ENCODE measurements at regions not wholly inside any gene's neighbourhood (a gene's known extent, or its start where the extent isn't known, plus 50 kb on each side); places are given as distances from the start of the nearest gene placed in this dataset.
"Not testable (repeated sequence)": the region's sequence is repeated elsewhere in the genome, so short reads cannot be mapped to it uniquely, and the experiment has no call there.

GRCh38 chr6:86175149-86175548, 532.5 kb upstream of the SYNCRIP start:
- H3K4me1 Mint-ChIP-seq; DNase-seq; intact Hi-C loops (cut with micrococcal nuclease); H3K36me3 ChIP-seq (ENCODE audit: insufficient read depth, low read length); H3K4me3 Mint-ChIP-seq; H3K27ac ChIP-seq (ENCODE audit: low read depth, low read length); H3K4me1 ChIP-seq (ENCODE audit: insufficient read depth, low read length); H3K27ac Mint-ChIP-seq; POLR2A ChIA-PET (ENCODE audit: partially characterized antibody); H3K36me3 Mint-ChIP-seq; CTCF ChIA-PET (ENCODE audit: partially characterized antibody); H3K27me3 Mint-ChIP-seq; H3K9me3 ChIP-seq (ENCODE audit: control insufficient read depth in 1 of 2, low read length in 2 of 2); H3K4me3 ChIP-seq (ENCODE audit: low read length in 2 of 2); H3K9me3 Mint-ChIP-seq; H3K27me3 ChIP-seq (ENCODE audit: insufficient read depth, low read length): not testable (repeated sequence)

DNA sequence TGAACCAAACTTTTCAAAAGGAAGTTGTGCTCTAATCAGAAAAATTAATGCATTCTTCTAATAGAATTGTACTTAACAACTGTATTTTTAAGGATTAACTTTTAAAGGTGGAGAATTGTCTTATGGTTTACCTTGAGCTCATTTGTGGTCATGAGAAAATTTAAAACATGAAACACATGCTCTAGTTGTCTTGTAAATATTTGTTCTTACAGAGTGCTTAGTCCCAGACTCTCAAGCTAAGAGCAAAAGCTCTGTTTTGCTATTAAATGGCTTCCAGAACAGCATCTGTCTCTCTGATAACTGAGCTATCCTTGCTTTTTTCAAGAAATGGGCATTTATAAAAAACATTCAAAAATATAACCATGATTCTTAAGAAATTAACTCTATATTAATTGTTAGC, 512.2 kb upstream of the SYNCRIP start:
- Histone ChIP-seq H3K27me3 (ENCODE audit: insufficient read depth, low read length) (no peaks in the 10 kb centered on the region), H3K9me3 (ENCODE audit: control insufficient read depth in 1 of 2, low read length in 2 of 2) (no peaks in the 10 kb centered on the region), H3K4me3 (ENCODE audit: low read length in 2 of 2) (no peak overlapping the region), H3K27ac (ENCODE audit: low read depth, low read length) (no peak overlapping the region), H3K36me3 (ENCODE audit: insufficient read depth, low read length) (no peaks in the 10 kb centered on the region), H3K4me1 (ENCODE audit: insufficient read depth, low read length) (no peaks in the 10 kb centered on the region)
- intact Hi-C loops (cut with micrococcal nuclease) = no loop called here
- no peak for DNase-seq
- CTCF ChIA-PET (ENCODE audit: partially characterized antibody) = no interaction called here
- H3K4me3 Mint-ChIP-seq = no peak overlapping the region
- no peaks in the 10 kb centered on the region for H3K36me3 Mint-ChIP-seq
- POLR2A ChIA-PET (ENCODE audit: partially characterized antibody) = no interaction called here
- H3K27me3 Mint-ChIP-seq = no peaks in the 10 kb centered on the region
- no peaks in the 10 kb centered on the region for H3K4me1 Mint-ChIP-seq
- peaks cover 0 to 4% (median 1%) of the 10 kb centered on the region in 8 donors for H3K9me3 Mint-ChIP-seq
- no peak overlapping the region for H3K27ac Mint-ChIP-seq

DNA sequence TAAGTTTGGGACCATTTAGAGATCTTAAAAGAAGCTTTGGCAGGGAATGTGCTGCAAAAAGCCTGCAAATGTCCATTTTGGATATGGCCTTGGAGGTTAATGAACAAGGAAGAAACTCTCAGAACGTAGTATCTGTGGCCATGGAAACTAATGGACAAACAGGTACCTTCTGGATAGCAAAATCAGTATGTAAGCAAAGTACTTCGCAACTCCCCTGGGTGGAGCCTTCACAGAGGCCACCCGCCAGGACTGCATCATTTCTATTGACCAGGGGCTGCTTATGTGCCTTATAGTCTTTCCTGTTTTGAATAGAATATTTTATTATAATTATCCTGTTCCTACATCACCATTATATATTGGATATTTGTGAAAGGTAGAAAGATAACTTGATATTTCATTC, 510.8 kb upstream of the SYNCRIP start:
- Histone ChIP-seq H3K4me1 (ENCODE audit: insufficient read depth, low read length) (no peaks in the 10 kb centered on the region), H3K27me3 (ENCODE audit: insufficient read depth, low read length) (no peaks in the 10 kb centered on the region), H3K4me3 (ENCODE audit: low read length in 2 of 2) (no peak overlapping the region), H3K36me3 (ENCODE audit: insufficient read depth, low read length) (no peaks in the 10 kb centered on the region), H3K27ac (ENCODE audit: low read depth, low read length) (no peak overlapping the region), H3K9me3 (ENCODE audit: control insufficient read depth in 1 of 2, low read length in 2 of 2) (no peaks in the 10 kb centered on the region)
- H3K4me1 Mint-ChIP-seq = no peaks in the 10 kb centered on the region
- no peaks in the 10 kb centered on the region for H3K36me3 Mint-ChIP-seq
- ChIA-PET CTCF (ENCODE audit: partially characterized antibody) (no interaction called here), POLR2A (ENCODE audit: partially characterized antibody) (no interaction called here)
- DNase-seq = no peak
- H3K27me3 Mint-ChIP-seq = no peaks in the 10 kb centered on the region
- H3K27ac Mint-ChIP-seq = no peak overlapping the region
- H3K9me3 Mint-ChIP-seq = peaks cover 0 to 6% (median 1%) of the 10 kb centered on the region in 8 donors
- intact Hi-C loops (cut with micrococcal nuclease) = no loop called here
- H3K4me3 Mint-ChIP-seq = no peak overlapping the region

DNA sequence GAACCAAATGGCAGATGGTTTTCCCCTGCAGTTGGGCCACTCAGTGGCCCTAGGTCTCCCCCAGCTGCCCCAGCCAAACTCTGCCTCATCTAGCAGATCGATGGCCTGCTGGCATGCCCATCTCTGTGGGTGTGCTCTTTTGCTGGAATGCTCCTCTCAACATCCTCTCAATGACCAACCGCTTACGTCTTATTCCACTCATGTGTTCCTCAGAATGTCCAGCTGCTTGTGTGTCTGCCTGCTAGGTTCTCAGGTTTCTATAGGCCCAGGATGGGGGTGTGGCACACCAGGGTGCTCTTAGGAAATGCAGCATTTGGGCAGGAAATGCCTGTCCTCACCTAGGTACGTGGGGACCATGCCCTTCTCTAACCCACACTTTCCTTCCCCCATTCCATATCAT, 509.9 kb upstream of the SYNCRIP start:
- Mint-ChIP-seq H3K36me3 (no peaks in the 10 kb centered on the region), H3K9me3 (peaks cover 0 to 6% (median 2%) of the 10 kb centered on the region in 8 donors), H3K4me1 (no peaks in the 10 kb centered on the region), H3K27me3 (no peaks in the 10 kb centered on the region), H3K27ac (no peak overlapping the region), H3K4me3 (no peak overlapping the region)
- ChIA-PET CTCF (ENCODE audit: partially characterized antibody) (no interaction called here), POLR2A (ENCODE audit: partially characterized antibody) (no interaction called here)
- intact Hi-C loops (cut with micrococcal nuclease) = no loop called here
- H3K4me1 ChIP-seq (ENCODE audit: insufficient read depth, low read length) = no peaks in the 10 kb centered on the region
- no peak for DNase-seq
- no peak overlapping the region for H3K4me3 ChIP-seq (ENCODE audit: low read length in 2 of 2)
- H3K27ac ChIP-seq (ENCODE audit: low read depth, low read length) = no peak overlapping the region
- H3K36me3 ChIP-seq (ENCODE audit: insufficient read depth, low read length) = no peaks in the 10 kb centered on the region
- H3K9me3 ChIP-seq (ENCODE audit: control insufficient read depth in 1 of 2, low read length in 2 of 2) = no peaks in the 10 kb centered on the region
- H3K27me3 ChIP-seq (ENCODE audit: insufficient read depth, low read length) = no peaks in the 10 kb centered on the region

- Mint-ChIP-seq H3K27ac (no peak overlapping the region), H3K4me1 (no peaks in the 10 kb centered on the region), H3K36me3 (no peaks in the 10 kb centered on the region), H3K27me3 (no peaks in the 10 kb centered on the region), H3K9me3 (peaks cover 0 to 6% (median 1%) of the 10 kb centered on the region in 8 donors), H3K4me3 (no peak overlapping the region)
- CTCF ChIA-PET (ENCODE audit: partially characterized antibody) = no interaction called here
- no peaks in the 10 kb centered on the region for H3K9me3 ChIP-seq (ENCODE audit: control insufficient read depth in 1 of 2, low read length in 2 of 2)
- no peaks in the 10 kb centered on the region for H3K4me1 ChIP-seq (ENCODE audit: insufficient read depth, low read length)
- POLR2A ChIA-PET (ENCODE audit: partially characterized antibody) = no interaction called here
- intact Hi-C loops (cut with micrococcal nuclease) = no loop called here
- DNase-seq = no peak
- no peak overlapping the region for H3K4me3 ChIP-seq (ENCODE audit: low read length in 2 of 2)
- no peaks in the 10 kb centered on the region for H3K27me3 ChIP-seq (ENCODE audit: insufficient read depth, low read length)
- no peaks in the 10 kb centered on the region for H3K36me3 ChIP-seq (ENCODE audit: insufficient read depth, low read length)
- no peak overlapping the region for H3K27ac ChIP-seq (ENCODE audit: low read depth, low read length)
Observed at GRCh38 chr6:86148586-86148985, 505.9 kb upstream of the SYNCRIP start.

- Mint-ChIP-seq H3K27ac (no peak overlapping the region), H3K27me3 (no peaks in the 10 kb centered on the region), H3K4me1 (no peaks in the 10 kb centered on the region), H3K9me3 (peaks cover 0 to 6% (median 1%) of the 10 kb centered on the region in 8 donors), H3K36me3 (no peaks in the 10 kb centered on the region), H3K4me3 (no peak overlapping the region)
- Histone ChIP-seq H3K27me3 (ENCODE audit: insufficient read depth, low read length) (no peaks in the 10 kb centered on the region), H3K4me1 (ENCODE audit: insufficient read depth, low read length) (no peaks in the 10 kb centered on the region), H3K36me3 (ENCODE audit: insufficient read depth, low read length) (no peaks in the 10 kb centered on the region), H3K4me3 (ENCODE audit: low read length in 2 of 2) (no peak overlapping the region), H3K27ac (ENCODE audit: low read depth, low read length) (no peak overlapping the region), H3K9me3 (ENCODE audit: control insufficient read depth in 1 of 2, low read length in 2 of 2) (no peaks in the 10 kb centered on the region)
- CTCF ChIA-PET (ENCODE audit: partially characterized antibody) = no interaction called here
- POLR2A ChIA-PET (ENCODE audit: partially characterized antibody) = no interaction called here
- no peak for DNase-seq
- intact Hi-C loops (cut with micrococcal nuclease) = no loop called here
Observed at GRCh38 chr6:86147859-86148258, 505.2 kb upstream of the SYNCRIP start.

DNA sequence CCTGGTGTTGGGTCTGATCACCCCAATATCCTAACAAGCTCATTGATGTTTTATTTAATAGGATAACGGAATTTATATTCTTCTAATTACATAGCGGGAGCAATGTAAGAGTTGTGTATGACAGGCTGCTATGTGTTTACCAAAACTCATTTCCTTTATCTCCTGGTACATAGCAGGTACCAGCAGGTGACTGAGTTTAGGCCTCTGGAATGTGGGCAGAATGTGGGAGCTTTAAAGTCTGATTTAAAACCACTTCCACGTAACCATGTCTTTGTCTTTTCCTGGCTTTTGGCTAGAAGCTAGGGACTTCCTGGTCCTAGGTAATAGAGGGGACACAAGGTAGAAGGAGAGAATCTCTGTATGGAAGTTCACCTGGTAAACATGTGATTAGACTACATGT, 504.6 kb upstream of the SYNCRIP start:
- Mint-ChIP-seq H3K4me1 (no peaks in the 10 kb centered on the region), H3K36me3 (no peaks in the 10 kb centered on the region), H3K9me3 (peaks cover 0 to 12% (median 2%) of the 10 kb centered on the region in 8 donors), H3K27ac (no peak overlapping the region), H3K4me3 (no peak overlapping the region), H3K27me3 (peaks cover 0 to 2% of the 10 kb centered on the region in 2 donors)
- H3K4me3 ChIP-seq (ENCODE audit: low read length in 2 of 2) = no peak overlapping the region
- no peak overlapping the region for H3K27ac ChIP-seq (ENCODE audit: low read depth, low read length)
- CTCF ChIA-PET (ENCODE audit: partially characterized antibody) = no interaction called here
- intact Hi-C loops (cut with micrococcal nuclease) = no loop called here
- no peaks in the 10 kb centered on the region for H3K4me1 ChIP-seq (ENCODE audit: insufficient read depth, low read length)
- H3K9me3 ChIP-seq (ENCODE audit: control insufficient read depth in 1 of 2, low read length in 2 of 2) = no peaks in the 10 kb centered on the region
- no peak for DNase-seq
- no peaks in the 10 kb centered on the region for H3K27me3 ChIP-seq (ENCODE audit: insufficient read depth, low read length)
- no peaks in the 10 kb centered on the region for H3K36me3 ChIP-seq (ENCODE audit: insufficient read depth, low read length)
- POLR2A ChIA-PET (ENCODE audit: partially characterized antibody) = no interaction called here

GRCh38 chr6:86146751-86147150, 504.1 kb upstream of the SYNCRIP start:
- CTCF ChIA-PET (ENCODE audit: partially characterized antibody); H3K27ac ChIP-seq (ENCODE audit: low read depth, low read length); H3K36me3 ChIP-seq (ENCODE audit: insufficient read depth, low read length); H3K4me1 ChIP-seq (ENCODE audit: insufficient read depth, low read length); H3K27me3 ChIP-seq (ENCODE audit: insufficient read depth, low read length); H3K4me3 ChIP-seq (ENCODE audit: low read length in 2 of 2); H3K9me3 ChIP-seq (ENCODE audit: control insufficient read depth in 1 of 2, low read length in 2 of 2); H3K27me3 Mint-ChIP-seq; H3K4me1 Mint-ChIP-seq; H3K4me3 Mint-ChIP-seq; H3K36me3 Mint-ChIP-seq; DNase-seq; POLR2A ChIA-PET (ENCODE audit: partially characterized antibody); intact Hi-C loops (cut with micrococcal nuclease); H3K27ac Mint-ChIP-seq: not testable (repeated sequence)
- H3K9me3 Mint-ChIP-seq = peaks cover 0 to 13% (median 3%) of the 10 kb centered on the region in 8 donors
